ENCODE measurements at regions not wholly inside any gene's neighbourhood (a gene's known extent, or its start where the extent isn't known, plus 50 kb on each side); places are given as distances from the start of the nearest gene placed in this dataset.

DNA sequence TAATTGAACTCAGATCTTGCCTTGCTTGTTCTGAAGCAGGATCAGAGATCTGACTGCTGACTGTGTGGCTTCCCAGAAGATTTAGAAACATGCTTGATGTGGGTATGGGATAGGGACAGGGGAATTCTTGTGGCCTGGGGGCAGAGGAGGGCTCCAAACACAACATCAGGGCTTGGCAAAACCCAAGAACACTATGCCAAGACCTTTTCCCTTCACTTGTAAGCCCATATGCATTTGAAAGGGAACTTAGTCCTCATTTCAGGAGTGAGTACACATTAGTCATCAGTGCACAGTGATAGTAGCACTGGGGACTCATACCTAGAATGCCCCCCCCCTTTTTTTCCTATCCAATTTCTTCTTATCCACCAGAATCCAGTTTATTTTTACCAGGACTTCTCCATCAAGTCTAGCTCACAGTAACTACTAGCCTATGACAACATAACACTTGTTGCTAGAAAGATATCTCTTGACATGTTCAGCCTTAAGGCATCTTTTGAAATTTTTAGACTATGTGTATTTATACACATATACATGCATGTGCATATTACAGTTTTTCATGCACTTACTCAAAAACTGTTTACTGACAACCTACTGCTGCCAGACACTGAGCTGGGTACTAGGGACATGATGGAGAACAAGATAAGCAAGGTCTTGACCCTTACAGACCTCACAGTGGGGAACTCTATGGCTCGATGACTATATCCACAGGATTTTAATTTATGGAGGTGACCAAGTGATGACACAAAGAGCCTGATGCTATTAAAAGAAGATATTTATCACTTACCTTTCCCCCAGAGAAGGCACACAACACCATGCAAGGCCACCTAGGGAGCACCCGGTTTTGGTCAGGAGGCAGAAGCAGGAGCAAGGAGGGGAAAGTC lies 158.3 kb upstream of the MAP3K1 start:
- TF ChIP-seq POLR2AphosphoS5 (IDR thresholded peaks at IDR 0.05; ENCODE audit: low read depth, low read length) (no peak), TAF1 (IDR thresholded peaks at IDR 0.05; ENCODE audit: borderline replicate concordance, insufficient read depth, low read length) (no peak), SIN3A (IDR thresholded peaks at IDR 0.05; ENCODE audit: borderline replicate concordance, insufficient read depth, low read length) (no peak)

Measured in PFSK-1 (cell line).